Activated CD4-positive, alpha-beta T cell treated with anti-CD3 and anti-CD28 coated beads, Interleukin-2, amount 50 U/mL, for 1 hour (primary cell): ENCODE measurements at regions not wholly inside any gene's neighbourhood (a gene's known extent, or its start where the extent isn't known, plus 50 kb on each side); places are given as distances from the start of the nearest gene placed in this dataset.
"Not testable (repeated sequence)": the region's sequence is repeated elsewhere in the genome, so short reads cannot be mapped to it uniquely, and the experiment has no call there.

Source experiments
- DNase-seq: peaks from one replicate; pipeline ENCODE4 v3.0.0-alpha.2; 2020

DNA sequence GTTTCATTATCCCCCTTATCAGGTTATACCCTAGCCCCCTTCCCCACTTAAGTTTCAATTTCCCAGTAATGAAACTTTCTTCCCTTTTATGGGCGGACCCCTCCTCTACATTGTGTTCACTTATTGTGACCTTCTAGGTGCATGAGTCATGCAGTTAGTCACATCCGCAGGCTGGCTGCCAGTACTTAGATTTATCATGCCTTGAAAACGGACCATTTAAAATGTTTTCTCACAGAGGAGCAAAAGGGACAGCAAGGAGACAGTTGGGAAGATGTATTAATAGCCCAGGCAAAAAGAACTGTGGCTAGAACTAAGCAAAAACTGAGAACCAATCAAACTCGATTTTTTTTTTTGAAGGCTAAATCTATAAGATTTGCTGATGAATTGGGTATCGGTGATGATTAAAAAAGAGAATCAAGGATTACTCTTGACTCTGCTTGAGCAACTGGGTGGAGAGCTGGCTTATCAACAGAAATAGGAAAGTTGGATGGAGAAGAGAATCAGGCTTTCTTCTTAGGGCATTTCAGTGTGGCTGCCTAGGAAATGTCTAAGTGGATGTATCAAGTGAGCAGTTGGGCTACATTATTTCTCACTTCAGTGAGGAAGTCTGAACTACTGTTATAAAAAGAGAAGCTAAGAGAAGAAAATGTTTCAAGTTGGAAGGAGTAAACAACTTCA, 615.0 kb downstream of the HINT1 start:
- no peak for DNase-seq

DNA sequence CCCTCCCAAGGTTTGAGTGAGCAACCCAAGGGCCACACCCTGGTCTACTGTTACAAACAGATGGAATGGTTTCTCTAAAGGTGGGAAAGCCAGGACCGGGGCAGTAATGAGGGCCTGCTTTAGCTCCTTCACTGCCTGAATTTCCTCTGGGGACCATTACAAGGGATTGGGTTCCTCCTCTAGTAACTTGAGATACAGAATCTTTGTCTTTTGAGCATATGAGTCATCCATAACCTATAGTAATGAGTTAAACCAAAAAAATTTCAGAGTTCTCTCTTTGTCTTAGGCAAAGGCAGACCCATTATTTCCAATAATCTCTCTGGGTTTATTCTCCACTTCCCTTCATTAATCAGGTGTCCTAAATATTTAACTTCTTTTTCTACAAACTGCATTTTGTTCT, 618.8 kb downstream of the HINT1 start:
- no peak for DNase-seq

DNA sequence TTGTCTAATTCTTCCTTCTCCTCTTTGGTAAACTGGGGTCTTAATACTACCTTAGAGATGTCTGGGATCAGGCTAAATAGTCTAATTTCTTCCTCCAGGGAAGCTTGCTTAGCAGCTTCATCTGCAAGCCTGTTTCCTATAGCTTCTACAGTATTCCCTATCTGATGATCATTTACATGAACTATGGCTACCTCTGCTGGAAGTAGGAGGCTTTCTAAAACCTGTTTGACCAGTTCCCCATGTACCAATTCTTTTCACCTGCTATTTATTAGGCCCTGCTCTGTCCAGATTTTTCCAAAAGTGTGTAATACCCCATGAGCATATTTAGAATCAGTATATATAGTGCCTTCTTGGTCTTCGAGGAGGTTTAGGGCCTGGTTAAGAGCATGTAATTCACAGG, 619.8 kb downstream of the HINT1 start:
- DNase-seq: no peak

DNA sequence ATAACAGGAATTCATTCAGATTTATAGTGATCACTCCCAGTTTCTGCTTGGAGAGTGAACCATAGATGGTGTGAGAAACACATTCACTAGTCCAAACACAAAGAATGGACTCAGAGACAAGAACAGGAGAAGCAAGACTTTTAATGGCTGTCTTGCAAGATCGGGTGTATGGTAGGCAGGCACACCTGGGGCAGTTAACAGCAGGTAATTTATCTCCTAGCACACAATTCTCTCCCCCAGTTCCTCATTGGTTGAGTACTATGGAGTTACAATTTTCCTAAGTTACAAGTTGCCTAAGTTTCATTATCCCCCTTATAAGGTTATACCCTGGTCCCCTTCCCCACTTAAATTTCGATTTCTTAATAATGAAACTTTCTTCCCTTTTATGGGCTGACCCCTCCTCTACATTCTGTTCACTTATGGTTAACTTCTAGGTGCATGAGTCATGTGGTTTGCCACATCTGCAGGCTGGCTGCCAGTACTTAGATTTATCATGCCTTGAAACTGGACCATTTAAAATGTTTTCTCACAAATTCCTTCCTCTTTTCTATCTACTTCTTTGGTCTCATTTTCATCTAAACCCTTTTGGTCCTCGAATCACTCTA, 623.3 kb downstream of the HINT1 start:
- no peak for DNase-seq

DNA sequence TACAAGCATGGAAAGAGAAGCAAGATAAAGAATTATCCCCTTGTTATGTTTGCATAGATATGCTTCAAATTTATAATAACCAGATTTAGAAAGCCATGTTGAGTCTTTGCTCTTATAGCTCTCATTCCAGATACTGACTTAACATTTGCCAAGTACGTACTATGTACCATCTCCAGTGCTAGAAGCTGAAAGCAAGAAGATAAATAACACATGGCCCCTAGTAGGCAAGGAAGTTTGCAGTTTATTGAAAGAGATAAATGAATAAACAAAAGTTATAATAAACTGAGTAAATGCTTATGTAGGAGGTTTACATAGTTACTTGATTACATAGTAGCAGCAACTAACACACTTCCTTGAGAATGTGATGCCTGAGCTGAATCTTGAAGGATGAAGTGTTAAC, 628.4 kb downstream of the HINT1 start:
- DNase-seq: no peak

DNA sequence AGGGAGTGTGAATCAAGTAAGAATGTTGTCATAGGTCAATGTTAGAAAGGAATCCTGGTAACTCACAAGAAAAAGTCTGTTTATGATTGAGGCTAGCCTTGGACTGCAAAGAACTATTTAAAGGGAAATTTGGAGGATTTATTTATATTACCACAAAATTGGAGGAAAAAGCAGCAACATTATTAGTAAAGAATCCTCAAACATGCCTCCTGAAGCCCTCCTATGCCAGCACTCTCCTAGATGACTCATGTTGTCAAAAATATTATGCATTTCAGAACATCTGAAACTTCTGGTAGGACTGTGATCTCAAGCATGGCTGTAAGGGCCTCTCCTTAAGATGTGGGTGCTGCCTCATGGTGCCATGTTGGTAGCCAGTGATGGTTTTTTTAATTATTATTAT, 628.5 kb downstream of the CHSY3 start:
- no peak for DNase-seq

DNA sequence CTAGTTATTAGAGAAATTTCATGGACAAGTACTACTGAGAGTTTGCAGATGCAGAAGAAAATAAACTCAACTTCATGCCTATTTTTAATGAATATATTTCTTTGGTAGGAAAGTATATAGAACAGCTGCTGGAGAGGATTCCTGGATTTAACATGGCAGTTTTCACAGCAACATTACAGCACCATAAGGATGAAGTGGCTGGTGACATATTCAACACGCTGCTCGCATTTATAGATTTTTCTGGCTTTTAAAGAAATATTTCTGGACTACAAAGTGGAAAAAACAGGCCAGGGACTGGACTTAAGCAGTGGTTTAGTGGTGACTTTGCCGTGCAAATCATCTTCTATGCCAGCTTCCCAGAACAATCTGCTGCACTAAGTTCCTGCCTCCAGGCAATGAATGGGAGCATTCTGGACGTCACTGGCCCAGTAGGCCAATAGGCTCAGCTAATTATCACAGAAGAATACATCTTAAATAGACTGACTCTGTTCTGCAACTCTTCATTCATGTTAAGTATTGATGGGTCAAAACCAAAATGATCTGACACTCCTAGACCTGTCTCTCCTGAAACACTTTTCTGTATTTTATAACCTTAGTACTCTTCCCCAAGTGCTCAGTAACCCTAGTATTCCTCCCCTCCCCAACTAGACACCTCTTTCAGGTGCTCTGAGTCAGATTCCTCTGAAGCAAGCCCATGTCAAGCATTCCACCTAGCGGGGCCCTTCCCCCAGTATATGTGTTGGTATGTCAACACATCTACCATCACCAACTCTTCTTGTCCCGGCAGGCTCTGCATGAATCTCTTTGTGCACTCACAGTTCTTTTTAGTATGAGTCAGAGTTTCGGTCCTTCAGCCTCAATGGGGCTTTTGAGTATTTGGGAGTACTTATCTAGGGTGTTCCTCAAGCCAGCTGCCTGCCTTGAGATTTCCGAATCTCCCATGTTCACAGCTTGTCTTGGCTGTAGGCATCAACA, 625.5 kb downstream of the CHSY3 start:
- DNase-seq: no peak

DNA sequence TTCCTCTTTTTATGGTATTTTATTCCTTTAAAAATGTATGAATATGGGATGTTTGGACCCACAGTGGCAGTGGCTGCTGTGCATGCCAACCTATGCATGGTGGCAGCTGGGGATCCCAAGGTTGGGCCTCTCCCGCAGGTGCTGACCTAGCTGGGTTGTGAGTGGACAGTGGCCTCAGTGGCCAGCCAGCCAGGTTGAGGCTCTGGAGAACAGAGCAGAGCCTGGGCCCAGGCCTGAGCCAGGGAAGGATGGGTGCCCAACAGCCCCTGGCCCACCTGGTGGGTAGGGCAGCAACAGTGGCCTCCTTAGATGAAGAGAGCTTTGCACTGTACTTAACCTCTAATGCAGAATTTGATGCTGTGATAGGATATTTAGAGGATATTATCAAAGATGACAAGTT, 624.8 kb downstream of the CHSY3 start:
- DNase-seq: no peak

DNA sequence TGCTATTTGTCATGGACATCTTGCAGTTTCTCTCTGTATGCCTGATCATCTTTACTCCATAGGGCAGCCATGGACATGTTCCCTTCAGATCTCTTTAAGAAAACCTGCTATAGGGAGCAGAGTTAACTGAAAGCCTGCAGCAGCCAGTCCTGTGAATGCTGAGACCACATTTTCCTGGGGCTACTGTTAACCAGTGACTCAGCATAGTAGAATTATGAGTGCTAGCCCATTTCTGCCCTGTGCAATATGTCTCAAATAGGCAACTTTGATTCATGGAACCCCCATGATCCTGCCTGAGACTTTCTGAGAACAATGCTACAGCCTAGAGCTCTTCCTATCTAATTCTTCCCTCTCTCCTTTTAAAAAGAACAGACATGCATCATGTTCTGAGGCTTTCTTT, 624.2 kb downstream of the CHSY3 start:
- DNase-seq: no peak

DNA sequence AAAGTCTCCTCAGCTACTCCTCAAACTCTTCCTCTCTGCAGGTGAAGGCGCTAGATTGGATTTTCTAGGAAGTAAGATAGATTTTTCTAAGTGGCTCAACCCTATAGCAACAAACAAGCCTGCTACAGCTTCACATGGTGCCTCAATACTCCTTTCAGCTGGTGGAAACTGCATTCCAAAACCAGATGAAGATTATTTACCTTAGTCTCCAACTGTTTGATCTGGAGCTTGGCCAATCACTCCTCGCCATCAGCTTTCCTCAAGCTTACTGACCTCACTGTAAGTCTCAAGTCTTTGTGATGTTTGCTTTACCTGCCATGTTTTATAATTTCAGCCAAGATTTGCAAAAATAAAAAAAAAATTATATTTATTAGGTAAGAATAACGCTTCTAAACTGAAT, 622.4 kb downstream of the CHSY3 start:
- no peak for DNase-seq

DNA sequence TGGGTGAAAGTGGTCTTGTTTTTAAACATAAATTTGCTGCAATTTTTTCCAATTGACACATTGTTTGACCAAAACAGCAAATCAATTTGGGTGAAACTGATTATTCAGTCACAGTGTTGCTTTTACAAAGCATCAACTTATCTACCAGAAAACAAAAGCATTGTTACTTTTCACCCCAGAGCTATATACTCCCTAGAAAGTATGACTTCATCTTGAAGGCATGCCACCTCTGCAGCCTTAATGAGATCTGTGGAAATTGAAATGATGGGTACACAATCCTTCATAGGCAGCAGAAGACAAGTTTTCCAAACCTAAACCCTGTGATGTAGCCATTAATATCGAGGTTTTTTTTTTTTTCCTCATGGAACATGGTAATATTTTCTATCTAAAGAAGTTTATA, 615.9 kb downstream of the CHSY3 start:
- DNase-seq: no peak

DNA sequence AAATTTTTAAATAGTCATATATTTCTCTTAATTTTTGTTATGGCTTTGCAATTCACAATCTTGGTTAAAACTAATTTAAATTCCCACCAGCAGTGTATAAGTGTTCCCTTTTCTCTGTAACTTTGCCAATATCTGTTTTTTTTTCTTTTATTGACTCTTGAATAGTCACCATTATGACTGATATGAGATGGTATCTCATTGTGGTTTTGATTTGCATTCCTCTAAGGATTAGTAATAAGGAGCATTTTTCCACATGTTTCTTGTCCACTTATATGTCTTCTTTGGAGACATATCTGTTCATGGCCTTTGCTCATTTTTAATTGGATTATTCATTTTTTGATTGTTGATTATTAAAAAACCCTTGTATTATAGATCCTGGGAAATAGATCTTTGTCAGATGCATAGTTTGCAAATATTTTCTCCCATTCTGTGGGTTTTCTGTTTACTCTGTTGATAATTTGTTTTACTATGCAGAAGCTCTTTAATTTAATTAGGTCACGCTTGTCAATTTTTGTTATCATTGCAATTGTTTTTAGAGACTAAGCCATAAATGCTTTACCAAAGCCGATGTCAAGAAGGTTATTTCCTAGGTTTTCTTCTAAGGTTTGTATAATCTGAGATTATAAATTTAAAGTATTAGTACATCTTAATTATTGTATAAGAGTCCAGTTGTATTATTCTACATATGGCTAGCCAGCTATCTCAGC, 610.9 kb downstream of the CHSY3 start:
- DNase-seq: no peak

DNA sequence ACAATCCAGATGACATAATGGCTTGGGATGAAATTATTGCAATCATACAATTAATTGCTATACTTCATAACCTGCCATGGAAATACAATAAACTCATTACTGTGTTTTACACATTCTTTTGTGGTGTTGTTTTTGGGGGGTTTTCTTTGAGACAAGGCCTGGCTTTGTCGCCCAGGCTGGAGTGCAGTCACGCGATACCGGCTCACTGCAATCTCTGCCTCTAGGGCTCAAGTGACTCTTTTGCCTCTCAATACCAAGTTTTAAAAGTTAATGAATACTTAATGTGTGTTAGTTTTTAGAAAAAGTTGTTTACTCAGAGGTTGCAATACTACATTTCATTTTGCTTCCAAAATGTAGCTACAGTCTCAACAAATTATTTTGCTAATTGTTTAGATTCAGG, 598.4 kb downstream of the CHSY3 start:
- no peak for DNase-seq

DNA sequence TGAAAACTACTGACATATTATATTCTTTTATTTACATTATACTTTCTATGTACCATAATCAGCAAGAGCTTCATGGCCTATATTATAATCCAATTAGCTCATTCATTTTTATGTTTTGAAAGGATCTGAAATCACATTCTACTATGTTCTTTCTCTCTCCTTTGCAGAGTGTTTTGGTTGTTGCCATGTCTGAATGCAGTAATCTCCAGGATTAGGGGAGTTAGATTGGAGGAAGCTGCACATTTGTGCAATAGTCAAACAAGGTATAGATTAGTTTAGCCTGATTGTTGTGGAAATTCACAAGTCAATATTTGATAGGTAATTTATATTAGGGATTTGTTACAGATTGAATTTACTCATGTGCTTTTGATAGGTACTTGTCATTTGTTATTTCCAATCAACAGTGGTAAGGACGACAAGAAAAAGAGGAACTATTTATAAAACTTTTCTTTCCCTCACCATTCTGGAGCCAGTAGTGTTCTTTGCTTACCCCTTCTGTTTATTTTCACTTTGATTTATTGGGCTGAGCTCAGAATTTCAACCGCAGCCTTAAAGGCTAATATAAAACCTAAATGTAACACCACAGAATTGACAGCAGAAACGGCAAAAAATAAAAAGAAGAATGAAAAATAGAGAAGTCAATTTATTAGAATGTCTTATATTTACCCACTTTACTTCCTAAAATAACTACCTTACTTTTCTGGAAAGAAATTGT, 597.0 kb downstream of the CHSY3 start:
- DNase-seq: no peak

DNA sequence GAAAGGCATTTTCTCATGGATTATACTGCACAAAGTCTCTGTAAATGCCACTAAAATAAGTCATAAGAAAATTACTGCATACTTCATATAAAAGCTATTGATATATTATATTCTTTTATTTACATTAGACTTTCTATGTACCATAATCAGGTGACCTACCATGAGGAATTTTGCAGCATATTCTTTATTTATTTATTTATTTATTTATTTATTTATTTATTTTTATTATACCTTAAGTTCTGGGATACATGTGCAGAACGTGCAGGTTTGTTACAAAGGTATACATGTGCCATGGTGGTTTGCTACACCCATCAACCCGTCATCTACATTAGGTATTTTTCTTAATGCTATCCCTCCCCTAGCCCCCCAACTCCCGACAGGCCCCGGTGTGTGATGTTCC, 596.2 kb downstream of the CHSY3 start:
- not testable (repeated sequence) for DNase-seq

DNA sequence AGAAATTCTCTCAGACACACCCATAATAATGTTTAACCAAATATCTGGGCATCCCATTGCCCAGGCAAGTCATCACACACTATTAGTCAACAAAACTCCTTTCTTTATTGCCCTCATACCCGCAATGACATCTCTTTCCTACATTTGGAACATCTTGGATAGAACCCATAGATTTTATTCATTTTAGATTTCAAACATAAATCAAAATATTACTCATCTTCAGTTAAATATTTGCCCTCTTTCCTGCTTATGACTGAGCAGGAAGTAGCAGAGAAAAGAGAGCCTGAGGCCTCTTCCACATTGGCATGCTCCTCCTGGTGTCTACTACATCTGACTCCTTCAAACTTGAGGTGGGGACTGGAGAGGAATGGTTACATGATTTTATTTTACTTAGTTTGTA, 592.0 kb downstream of the CHSY3 start:
- no peak for DNase-seq

DNA sequence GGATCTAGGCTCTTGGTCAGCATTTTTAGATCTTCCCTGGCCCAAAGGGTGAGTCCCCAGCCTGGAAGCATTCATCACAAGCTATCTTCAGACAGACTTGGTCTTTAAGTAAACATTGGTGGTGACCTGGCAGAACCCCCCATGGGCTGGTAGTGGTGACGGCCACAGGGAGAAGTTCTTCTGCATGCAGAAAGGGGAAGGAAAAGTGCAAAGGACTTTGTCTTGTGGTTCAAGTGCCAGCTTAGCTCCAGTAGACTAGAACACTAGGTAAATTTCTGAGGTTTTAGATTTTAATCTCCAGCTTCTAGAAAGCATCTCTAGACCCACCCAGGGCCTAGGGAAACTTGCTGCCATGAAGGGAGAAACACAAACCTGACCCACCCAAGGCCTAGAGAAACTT, 584.0 kb downstream of the CHSY3 start:
- no peak for DNase-seq

DNA sequence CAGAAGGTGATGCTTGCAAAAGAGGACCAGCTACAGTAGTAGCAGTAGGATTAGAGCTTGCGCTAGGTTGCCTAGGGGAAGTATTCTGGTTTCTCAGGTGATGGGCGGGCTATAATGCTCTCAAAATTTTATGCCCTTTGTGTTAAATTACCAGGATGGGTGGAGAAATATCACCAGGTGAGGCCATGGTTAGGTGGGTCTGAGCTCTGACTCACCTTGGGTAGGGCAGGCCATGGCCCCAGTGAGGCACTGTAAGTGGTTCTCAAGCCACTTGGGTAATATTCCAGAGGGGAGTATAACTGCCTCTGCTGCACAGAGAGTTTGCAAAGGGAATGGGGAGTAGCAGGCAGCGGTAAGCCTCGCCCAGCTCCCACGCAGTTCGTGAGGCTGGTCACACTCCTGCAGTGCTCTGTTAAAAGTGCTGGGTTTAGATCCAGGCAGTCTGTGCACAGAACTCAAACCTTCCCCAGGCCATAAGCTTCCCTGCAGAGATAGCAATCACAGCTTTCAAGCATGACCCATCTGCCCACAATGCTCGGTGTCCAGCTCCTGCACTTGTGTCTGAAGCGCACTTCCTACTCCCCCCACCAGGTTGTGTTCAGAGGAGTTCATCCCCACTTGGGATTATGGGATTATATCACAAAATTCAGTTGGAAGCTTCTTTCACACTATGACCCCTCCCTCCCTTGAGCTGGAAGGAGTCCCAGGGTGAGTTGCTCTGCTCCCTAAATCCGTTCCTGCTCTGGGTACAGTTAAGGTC, 575.0 kb downstream of the CHSY3 start:
- DNase-seq: no peak

DNA sequence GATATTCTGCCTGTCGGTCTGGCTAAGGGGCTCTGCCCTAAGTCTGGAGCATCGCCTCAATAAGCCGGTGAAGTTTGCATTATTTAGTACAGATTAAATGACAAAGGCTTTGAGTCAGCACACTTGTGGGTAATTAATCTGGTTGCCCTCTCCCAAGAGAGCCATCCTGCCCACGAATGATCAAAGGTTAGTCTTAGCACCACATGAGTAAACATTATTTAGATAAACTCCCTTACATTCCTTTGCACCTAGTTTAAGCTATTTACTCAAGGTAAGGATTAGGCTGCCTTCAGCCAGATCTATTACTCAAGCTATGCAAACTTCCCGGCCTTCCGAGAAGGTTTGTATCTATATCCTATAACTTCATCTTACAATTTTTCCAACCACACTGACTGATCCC, 572.1 kb downstream of the CHSY3 start:
- no peak for DNase-seq

DNA sequence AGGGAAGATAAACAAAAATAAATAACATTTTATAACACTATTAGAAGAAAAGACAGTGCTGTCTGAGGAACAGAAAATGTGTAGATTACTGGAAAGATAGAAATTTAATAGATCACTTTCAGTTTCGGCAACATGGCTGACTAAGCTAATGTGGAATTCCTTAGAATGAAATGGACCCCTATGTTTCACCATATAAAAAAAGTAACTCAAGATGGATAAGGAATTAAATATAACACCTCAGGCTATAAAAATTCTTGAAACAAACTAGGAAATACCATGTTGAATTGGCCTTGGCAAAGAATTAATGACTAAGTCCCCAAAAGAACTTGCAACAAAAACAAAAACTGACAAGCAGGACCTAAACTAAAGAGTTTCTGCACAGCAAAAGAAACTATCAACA, 558.3 kb downstream of the CHSY3 start:
- DNase-seq: no peak

DNA sequence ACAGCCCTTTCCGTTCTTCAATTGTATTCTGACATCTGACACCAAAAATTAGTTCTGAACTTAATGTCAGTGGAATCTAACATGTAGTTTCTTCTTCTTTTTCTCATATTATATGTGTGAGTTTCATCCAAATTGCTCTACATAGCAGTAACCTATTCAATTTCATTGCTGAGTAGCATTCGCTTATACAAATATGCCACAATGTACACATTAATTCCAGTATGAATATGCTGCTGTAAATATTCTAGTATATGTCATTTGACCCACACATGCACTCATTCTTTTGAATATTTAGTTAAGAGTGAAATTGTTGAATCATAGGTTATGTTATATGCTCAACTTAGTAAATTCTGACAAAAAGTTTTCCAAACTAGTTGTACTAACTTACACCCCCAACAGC, 550.9 kb downstream of the CHSY3 start:
- no peak for DNase-seq

DNA sequence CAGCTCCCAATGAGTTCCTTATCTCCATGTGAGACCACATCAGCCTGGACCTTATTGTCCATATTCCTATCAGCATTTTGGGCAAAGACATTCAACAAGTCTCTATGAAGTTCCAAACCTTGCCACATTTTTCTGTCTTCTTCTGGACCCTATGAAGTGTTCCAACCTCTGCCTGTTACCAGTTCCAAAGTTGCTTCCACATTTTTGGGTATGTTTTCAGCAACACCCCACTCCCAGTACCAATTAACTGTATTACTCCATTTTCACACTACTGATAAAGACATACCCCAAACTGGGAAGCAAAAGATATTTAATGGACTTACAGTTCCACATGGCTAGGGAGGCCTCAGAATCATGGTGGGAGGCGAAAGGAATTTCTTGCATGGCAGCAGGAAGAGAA, 548.5 kb downstream of the CHSY3 start:
- no peak for DNase-seq
